ENCODE measurements at regions not wholly inside any gene's neighbourhood (a gene's known extent, or its start where the extent isn't known, plus 50 kb on each side); places are given as distances from the start of the nearest gene placed in this dataset.

DNA sequence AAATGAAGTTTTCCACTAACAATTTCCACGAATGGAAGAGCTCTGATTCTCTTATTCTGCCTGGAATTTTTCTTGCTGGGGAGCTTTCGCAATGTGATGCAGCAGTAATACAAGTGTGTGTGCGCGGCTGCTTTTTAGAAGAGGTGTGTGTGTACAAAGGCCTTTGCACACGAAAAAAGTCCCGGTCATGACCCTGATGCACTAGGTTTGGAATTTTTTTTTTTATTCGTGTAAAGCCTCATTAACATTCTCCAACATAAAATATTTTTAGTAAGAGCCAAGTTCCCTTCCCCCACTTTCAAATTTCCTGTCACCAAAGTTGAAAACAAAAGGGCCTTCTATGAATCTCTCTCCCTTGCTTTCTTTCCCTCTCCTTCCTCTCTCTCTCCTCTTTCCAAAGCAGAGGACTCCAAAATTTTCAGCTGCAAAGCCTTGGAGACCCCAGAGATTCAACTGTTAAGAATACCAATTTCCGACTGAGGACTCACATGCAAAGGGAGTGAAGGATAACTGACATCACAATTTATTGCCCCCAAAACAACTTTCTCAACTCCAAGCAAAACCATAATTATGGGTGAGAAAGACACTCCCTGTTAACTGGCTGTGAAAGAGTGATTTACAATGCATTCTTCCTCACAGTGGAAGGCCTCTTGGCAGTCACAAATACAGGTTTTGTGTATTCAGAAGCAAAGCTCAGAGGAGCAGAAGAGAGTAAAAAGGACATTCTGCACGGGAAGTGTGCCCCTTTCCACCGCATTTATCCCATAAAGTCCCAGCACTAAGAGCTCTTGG, 421.2 kb upstream of the JARID2 start:
- ATAC-seq (ENCODE audit: low read depth) (no peak), DNase-seq (ENCODE audit: low spot score) (no peak)
- Histone ChIP-seq H3K4me3 (ENCODE audit: severe bottlenecking) (no peak overlapping the region), H3K27ac (ENCODE audit: poor library complexity, severe bottlenecking) (no peak overlapping the region), H3K27me3 (ENCODE audit: insufficient read depth, poor library complexity, severe bottlenecking) (no peaks in the 10 kb centered on the region), H3K36me3 (ENCODE audit: low read depth) (no peaks in the 10 kb centered on the region), H3K9me3 (ENCODE audit: severe bottlenecking) (no peaks in the 10 kb centered on the region), H3K4me1 (ENCODE audit: insufficient read depth, poor library complexity, severe bottlenecking) (no peaks in the 10 kb centered on the region)
- TF ChIP-seq, protein P1, sequence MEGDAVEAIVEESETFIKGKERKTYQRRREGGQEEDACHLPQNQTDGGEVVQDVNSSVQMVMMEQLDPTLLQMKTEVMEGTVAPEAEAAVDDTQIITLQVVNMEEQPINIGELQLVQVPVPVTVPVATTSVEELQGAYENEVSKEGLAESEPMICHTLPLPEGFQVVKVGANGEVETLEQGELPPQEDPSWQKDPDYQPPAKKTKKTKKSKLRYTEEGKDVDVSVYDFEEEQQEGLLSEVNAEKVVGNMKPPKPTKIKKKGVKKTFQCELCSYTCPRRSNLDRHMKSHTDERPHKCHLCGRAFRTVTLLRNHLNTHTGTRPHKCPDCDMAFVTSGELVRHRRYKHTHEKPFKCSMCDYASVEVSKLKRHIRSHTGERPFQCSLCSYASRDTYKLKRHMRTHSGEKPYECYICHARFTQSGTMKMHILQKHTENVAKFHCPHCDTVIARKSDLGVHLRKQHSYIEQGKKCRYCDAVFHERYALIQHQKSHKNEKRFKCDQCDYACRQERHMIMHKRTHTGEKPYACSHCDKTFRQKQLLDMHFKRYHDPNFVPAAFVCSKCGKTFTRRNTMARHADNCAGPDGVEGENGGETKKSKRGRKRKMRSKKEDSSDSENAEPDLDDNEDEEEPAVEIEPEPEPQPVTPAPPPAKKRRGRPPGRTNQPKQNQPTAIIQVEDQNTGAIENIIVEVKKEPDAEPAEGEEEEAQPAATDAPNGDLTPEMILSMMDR (IDR thresholded peaks at IDR 0.05; ENCODE audit: poor library complexity, severe bottlenecking), result no peak

DNA sequence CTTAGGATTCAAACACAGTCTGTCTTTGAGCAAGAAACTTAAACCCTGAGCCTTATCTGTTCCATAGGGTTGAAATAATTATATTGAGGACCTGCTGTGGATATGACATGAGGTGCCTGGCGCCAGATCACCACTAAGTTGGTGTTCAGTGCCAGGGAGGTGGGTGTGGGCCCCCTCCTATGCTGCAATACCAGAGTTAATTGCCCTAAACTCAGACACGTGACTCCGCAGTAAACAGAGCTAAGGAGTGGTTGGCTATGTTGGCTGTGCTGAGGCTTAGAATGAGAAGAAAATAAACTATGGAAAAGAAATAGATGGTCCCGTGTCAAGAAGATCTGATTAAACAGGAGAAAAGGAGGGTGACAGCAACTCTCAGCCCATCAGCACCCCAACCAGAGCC, 419.4 kb upstream of the JARID2 start:
- Histone ChIP-seq H3K4me1 (ENCODE audit: insufficient read depth, poor library complexity, severe bottlenecking) (no peaks in the 10 kb centered on the region), H3K27me3 (ENCODE audit: insufficient read depth, poor library complexity, severe bottlenecking) (no peaks in the 10 kb centered on the region), H3K27ac (ENCODE audit: poor library complexity, severe bottlenecking) (no peak overlapping the region), H3K9me3 (ENCODE audit: severe bottlenecking) (no peaks in the 10 kb centered on the region), H3K36me3 (ENCODE audit: low read depth) (no peaks in the 10 kb centered on the region), H3K4me3 (ENCODE audit: severe bottlenecking) (no peak overlapping the region)
- no peak for ATAC-seq (ENCODE audit: low read depth)
- no peak for DNase-seq (ENCODE audit: low spot score)
- TF ChIP-seq, protein P1 (IDR thresholded peaks at IDR 0.05; ENCODE audit: poor library complexity, severe bottlenecking), result no peak

DNA sequence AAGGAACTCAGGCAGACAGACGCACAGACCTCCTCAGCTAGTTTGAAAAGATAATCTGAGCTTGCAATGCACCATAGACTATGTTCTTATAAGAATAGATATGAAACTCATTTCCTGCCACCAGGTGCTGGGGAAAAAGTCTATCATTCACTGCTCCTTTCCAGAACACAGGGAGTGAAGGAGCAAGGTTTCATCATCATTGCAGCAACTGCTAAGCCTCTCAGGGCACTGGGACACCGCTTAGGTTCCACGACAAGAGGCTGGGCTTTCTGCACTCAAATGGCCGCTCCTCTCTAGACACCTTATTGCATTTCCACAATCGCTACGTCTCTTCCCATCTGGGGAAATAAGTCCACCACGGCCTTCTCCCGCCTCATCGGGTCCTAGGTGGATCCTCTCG, 418.5 kb upstream of the JARID2 start:
- no peak overlapping the region for H3K27ac ChIP-seq (ENCODE audit: poor library complexity, severe bottlenecking)
- H3K27me3 ChIP-seq (ENCODE audit: insufficient read depth, poor library complexity, severe bottlenecking), result no peaks in the 10 kb centered on the region
- ATAC-seq (ENCODE audit: low read depth) (no peak), DNase-seq (ENCODE audit: low spot score) (no peak)
- H3K9me3 ChIP-seq (ENCODE audit: severe bottlenecking), result no peaks in the 10 kb centered on the region
- no peaks in the 10 kb centered on the region for H3K4me1 ChIP-seq (ENCODE audit: insufficient read depth, poor library complexity, severe bottlenecking)
- TF ChIP-seq, protein P1 (IDR thresholded peaks at IDR 0.05; ENCODE audit: poor library complexity, severe bottlenecking), result no peak
- no peak overlapping the region for H3K4me3 ChIP-seq (ENCODE audit: severe bottlenecking)
- no peaks in the 10 kb centered on the region for H3K36me3 ChIP-seq (ENCODE audit: low read depth)

DNA sequence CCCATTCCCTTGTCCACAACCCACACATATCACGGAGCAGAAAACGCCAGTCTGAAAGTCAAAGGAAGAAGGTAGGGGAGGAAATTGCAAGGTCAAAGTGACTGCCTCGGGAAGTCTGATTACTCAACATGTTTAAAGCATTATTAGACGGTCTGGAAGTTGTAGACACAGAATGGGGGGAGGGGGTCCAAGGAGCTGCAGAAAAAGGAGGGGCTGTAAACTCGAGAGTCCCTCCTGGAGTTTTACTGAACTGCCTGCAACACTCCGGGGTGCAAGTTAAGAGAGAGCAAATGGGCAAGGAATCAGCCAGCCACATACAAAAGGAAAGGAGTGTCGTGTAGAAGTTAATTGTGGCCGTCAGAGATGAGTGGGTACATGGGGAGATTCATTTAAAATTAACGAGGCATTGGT, 417.7 kb upstream of the JARID2 start:
- DNase-seq (ENCODE audit: low spot score), result no peak
- no peak for ATAC-seq (ENCODE audit: low read depth)

More for the DNA sequence above, 417.7 kb upstream of the JARID2 start:
- H3K27ac ChIP-seq (ENCODE audit: poor library complexity, severe bottlenecking), result no peak overlapping the region
- H3K4me3 ChIP-seq (ENCODE audit: severe bottlenecking), result no peak overlapping the region
- H3K4me1 ChIP-seq (ENCODE audit: insufficient read depth, poor library complexity, severe bottlenecking), result no peaks in the 10 kb centered on the region
- TF ChIP-seq, protein P1 (IDR thresholded peaks at IDR 0.05; ENCODE audit: poor library complexity, severe bottlenecking), result no peak
- H3K27me3 ChIP-seq (ENCODE audit: insufficient read depth, poor library complexity, severe bottlenecking), result no peaks in the 10 kb centered on the region
- H3K36me3 ChIP-seq (ENCODE audit: low read depth), result no peaks in the 10 kb centered on the region
- no peaks in the 10 kb centered on the region for H3K9me3 ChIP-seq (ENCODE audit: severe bottlenecking)
